GM19023 (cell line): ENCODE measurements at regions not wholly inside any gene's neighbourhood (a gene's known extent, or its start where the extent isn't known, plus 50 kb on each side); places are given as distances from the start of the nearest gene placed in this dataset.

Experiments used
- ATAC-seq: cut with Tn5 transposase; IDR thresholded peaks from one replicate; pipeline ENCODE4 v1.9.1; 2021; ENCODE audit warnings: mild to moderate bottlenecking, moderate library complexity; ENCODE audit not compliant: unreplicated experiment

GRCh38 chr7:85464042-85464651 is 277.3 kb upstream of the SEMA3D start:
- no peak for ATAC-seq

- ATAC-seq, result no peak
Measured at GRCh38 chr7:85462671-85463070, 275.8 kb upstream of the SEMA3D start.

- ATAC-seq, result no peak
Measured at GRCh38 chr7:85457911-85458310, 271.1 kb upstream of the SEMA3D start.

GRCh38 chr7:85456254-85456653 is 269.4 kb upstream of the SEMA3D start:
- ATAC-seq, result no peak

- ATAC-seq, result no peak
Measured at GRCh38 chr7:85454904-85455303, 268.0 kb upstream of the SEMA3D start.

- ATAC-seq, result no peak
Measured at GRCh38 chr7:85452674-85453073, 265.8 kb upstream of the SEMA3D start.

- no peak for ATAC-seq
Measured at GRCh38 chr7:85449478-85449877, 262.6 kb upstream of the SEMA3D start.

- ATAC-seq, result no peak
Measured at GRCh38 chr7:85447004-85447403, 260.1 kb upstream of the SEMA3D start.

- ATAC-seq, result no peak
Measured at GRCh38 chr7:85426487-85426960, 239.7 kb upstream of the SEMA3D start.

- no peak for ATAC-seq
Measured at GRCh38 chr7:85424298-85424697, 237.4 kb upstream of the SEMA3D start.

- ATAC-seq, result no peak
Measured at GRCh38 chr7:85423209-85423895, 236.5 kb upstream of the SEMA3D start.

- no peak for ATAC-seq
Measured at GRCh38 chr7:85415743-85416142, 228.9 kb upstream of the SEMA3D start.

- ATAC-seq, result no peak
Measured at GRCh38 chr7:85413718-85414117, 226.9 kb upstream of the SEMA3D start.

GRCh38 chr7:85412912-85413311 is 226.1 kb upstream of the SEMA3D start:
- ATAC-seq, result no peak

GRCh38 chr7:85407391-85407790 is 220.5 kb upstream of the SEMA3D start:
- no peak for ATAC-seq

- ATAC-seq, result no peak
Measured at GRCh38 chr7:85405016-85405902, 218.4 kb upstream of the SEMA3D start.

- ATAC-seq, result no peak
Measured at GRCh38 chr7:85396676-85397075, 209.8 kb upstream of the SEMA3D start.

- no peak for ATAC-seq
Measured at GRCh38 chr7:85392789-85393188, 205.9 kb upstream of the SEMA3D start.

- no peak for ATAC-seq
Measured at GRCh38 chr7:85392326-85392725, 205.5 kb upstream of the SEMA3D start.

- no peak for ATAC-seq
Measured at GRCh38 chr7:85386460-85386859, 199.6 kb upstream of the SEMA3D start.

GRCh38 chr7:85384392-85384791 is 197.5 kb upstream of the SEMA3D start:
- ATAC-seq, result no peak

- ATAC-seq, result no peak
Measured at GRCh38 chr7:85381212-85381611, 194.4 kb upstream of the SEMA3D start.
